ENCODE measurements at regions not wholly inside any gene's neighbourhood (a gene's known extent, or its start where the extent isn't known, plus 50 kb on each side); places are given as distances from the start of the nearest gene placed in this dataset.

DNA sequence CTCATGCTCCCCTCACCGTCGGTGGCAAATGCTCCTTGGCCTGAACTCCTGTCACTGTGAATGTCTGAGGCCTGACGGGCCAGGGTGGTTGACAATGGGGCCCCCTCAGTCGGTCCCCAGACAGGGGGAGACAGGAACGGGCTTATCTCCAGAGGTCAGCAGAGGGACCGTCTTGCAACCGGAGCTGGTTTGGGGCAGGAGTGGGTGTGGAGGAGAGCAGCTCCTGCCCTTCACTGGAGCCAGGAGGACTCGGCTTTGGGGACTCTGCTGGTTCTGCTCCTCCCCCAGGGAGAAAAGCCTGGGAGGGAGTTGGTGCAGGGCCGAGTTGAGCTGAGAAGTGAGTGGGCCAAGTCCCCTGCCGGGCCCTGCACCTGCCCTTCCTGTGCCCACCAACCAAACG, 354.4 kb downstream of the BRD1 start:
- Histone ChIP-seq H3K36me3 (no peaks in the 10 kb centered on the region), H3K9me3 (no peaks in the 10 kb centered on the region), H3K27me3 (no peaks in the 10 kb centered on the region), H3K27ac (no peak overlapping the region), H3K4me3 (no peak overlapping the region), H3K4me1 (no peaks in the 10 kb centered on the region)
- DNase-seq (ENCODE audit: low spot score in 2 of 2), result no peak
- 48 to 66% methylated on average over 8 to 11 of the region's 11 CpGs for WGBS, 2 donors
- TF ChIP-seq EP300 (IDR thresholded peaks at IDR 0.05), result no peak
- no peak for TF ChIP-seq POLR2A (IDR thresholded peaks at IDR 0.05)
- TF ChIP-seq, protein P1, sequence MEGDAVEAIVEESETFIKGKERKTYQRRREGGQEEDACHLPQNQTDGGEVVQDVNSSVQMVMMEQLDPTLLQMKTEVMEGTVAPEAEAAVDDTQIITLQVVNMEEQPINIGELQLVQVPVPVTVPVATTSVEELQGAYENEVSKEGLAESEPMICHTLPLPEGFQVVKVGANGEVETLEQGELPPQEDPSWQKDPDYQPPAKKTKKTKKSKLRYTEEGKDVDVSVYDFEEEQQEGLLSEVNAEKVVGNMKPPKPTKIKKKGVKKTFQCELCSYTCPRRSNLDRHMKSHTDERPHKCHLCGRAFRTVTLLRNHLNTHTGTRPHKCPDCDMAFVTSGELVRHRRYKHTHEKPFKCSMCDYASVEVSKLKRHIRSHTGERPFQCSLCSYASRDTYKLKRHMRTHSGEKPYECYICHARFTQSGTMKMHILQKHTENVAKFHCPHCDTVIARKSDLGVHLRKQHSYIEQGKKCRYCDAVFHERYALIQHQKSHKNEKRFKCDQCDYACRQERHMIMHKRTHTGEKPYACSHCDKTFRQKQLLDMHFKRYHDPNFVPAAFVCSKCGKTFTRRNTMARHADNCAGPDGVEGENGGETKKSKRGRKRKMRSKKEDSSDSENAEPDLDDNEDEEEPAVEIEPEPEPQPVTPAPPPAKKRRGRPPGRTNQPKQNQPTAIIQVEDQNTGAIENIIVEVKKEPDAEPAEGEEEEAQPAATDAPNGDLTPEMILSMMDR (IDR thresholded peaks at IDR 0.05), result no peak

DNA sequence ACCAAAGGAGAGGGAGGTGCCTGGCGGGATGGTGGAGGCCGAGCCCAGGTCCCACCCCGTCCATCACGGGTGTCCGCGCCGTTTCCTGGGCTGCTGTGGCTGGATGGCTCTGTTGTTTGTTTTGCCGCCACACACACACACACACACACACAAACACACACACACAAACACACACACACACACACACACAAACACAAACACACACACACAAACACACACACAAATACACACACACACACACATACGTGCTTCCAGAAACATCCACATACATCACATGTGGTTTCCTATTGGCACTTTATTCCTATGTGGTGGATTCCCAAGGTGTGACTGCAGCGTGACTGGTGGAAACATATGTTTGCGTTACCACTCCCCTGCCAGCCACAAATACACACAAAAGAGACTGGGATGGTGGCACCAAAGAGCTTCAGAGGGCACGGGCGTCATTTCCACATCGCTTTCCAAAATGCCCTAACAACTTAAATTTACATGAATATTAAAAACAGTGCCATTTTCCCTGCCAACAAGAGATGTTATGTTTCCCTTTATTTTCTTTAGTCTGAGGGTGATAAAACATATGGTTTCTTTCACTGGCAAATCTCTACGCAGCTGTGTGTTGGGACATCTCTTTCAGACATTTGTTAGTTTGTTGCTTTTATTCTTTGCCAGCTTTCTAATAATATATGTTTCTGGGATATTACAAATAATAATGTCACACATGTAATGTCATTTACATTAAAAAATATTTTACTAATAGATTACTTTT, 356.8 kb downstream of the BRD1 start:
- no peak for DNase-seq (ENCODE audit: low spot score in 2 of 2)
- WGBS, 2 donors, result 87 to 91% methylated on average over 12 to 15 of the region's 15 CpGs
- Histone ChIP-seq H3K27ac (no peak overlapping the region), H3K9me3 (no peaks in the 10 kb centered on the region), H3K4me1 (no peaks in the 10 kb centered on the region), H3K36me3 (no peaks in the 10 kb centered on the region), H3K4me3 (no peak overlapping the region), H3K27me3 (no peaks in the 10 kb centered on the region)
- TF ChIP-seq POLR2A (IDR thresholded peaks at IDR 0.05) (no peak), EP300 (IDR thresholded peaks at IDR 0.05) (no peak)
- TF ChIP-seq, protein P1 (IDR thresholded peaks at IDR 0.05), result no peak

DNA sequence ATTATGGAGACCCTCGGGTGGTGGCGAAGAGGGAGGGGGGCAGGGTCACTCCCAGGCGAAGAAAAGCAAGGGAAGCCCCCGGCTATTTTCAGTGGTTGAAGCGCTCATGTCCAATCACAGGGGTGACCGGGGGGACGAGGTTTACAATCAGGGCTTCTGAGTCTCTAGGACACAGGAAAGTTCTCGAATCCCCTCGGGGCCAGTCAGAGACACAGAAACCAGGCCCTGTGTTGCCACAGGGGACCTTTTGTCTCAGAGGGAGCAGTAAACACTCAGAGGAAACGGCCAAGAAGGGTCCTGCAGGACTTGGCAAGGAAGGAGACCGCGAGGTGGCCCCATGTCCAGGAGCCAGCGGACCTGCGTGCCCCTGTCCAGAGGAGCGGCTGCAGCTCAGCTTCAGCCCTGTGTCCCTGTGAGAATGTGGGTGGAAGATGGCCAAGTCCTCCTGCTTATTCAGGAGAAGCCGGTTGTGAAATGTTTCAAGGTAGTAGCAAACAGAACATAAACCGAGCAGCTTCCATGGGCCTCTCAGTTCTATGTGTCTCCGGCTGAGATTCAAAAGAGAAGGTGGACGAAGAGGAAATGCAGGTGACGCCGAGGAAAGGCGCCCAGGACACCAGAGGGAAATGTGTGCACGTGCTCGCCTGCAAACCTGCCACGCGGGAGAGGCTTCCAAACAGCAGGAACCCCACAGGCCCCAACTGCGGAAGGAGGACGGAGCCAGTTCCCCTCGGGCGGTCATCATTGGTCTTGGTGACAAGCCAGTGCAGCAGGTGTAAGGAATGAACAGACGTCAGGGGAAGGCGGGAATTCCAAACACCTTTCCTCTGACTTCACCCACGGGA, 357.6 kb downstream of the BRD1 start:
- Histone ChIP-seq H3K27ac (no peak overlapping the region), H3K27me3 (no peaks in the 10 kb centered on the region), H3K36me3 (no peaks in the 10 kb centered on the region), H3K4me3 (no peak overlapping the region), H3K9me3 (no peaks in the 10 kb centered on the region), H3K4me1 (no peaks in the 10 kb centered on the region)
- no peak for DNase-seq (ENCODE audit: low spot score in 2 of 2)
- TF ChIP-seq POLR2A (IDR thresholded peaks at IDR 0.05) (no peak), EP300 (IDR thresholded peaks at IDR 0.05) (no peak)
- TF ChIP-seq, protein P1 (IDR thresholded peaks at IDR 0.05), result no peak
- WGBS, 2 donors, result 73 to 75% methylated on average over 33 of the region's 33 CpGs

DNA sequence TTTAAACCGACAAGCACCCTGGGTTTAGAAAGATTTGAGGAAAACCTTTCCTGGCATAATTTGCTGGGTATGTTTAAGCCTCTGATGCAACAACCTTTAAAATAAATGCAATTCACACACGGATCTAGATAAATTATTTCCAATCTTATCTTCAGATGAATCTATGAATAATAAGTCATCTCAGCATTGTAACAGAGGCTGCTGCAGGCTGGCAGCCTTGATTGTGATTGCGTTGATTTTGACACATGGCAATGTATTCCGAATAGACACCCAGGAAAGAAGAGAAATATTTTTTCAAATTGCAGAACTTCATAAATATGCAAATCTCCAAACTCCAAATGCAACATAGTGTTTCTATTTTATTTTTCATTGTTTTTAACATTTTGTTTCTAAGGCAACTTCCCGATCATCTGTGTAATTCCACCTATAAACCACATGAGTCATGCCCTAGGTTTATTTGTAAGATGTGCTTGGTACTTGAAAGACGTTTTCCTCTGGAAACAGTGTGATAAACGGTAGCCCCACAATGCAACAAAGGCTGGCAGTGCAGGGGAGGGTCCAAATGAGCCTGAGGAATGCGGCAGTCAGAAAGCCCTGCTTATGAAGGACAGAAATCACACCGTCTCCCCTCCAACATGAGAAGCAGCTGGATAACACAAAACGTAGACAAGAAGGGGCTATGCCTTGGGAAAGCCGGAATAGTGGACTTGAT, 359.0 kb downstream of the BRD1 start:
- no peaks in the 10 kb centered on the region for H3K9me3 ChIP-seq
- H3K4me1 ChIP-seq, result no peaks in the 10 kb centered on the region
- 59 to 61% methylated on average over 11 of the region's 11 CpGs for WGBS, 2 donors
- no peaks in the 10 kb centered on the region for H3K36me3 ChIP-seq
- H3K27ac ChIP-seq, result no peak overlapping the region
- no peaks in the 10 kb centered on the region for H3K27me3 ChIP-seq
- TF ChIP-seq POLR2A (IDR thresholded peaks at IDR 0.05), result no peak
- TF ChIP-seq, protein P1 (IDR thresholded peaks at IDR 0.05), result no peak
- no peak for TF ChIP-seq EP300 (IDR thresholded peaks at IDR 0.05)
- DNase-seq (ENCODE audit: low spot score in 2 of 2), result no peak
- H3K4me3 ChIP-seq, result no peak overlapping the region

Data from tibial nerve (tissue), 4 donors.